ENCODE measurements at regions not wholly inside any gene's neighbourhood (a gene's known extent, or its start where the extent isn't known, plus 50 kb on each side); places are given as distances from the start of the nearest gene placed in this dataset.

GRCh38 chr4:117971403-117971802, 62.9 kb upstream of the NDST3 start:
- DNase-seq: no peak

- DNase-seq: no peak
Measured at GRCh38 chr4:117983541-117984365, 50.5 kb upstream of the NDST3 start.

- no peak for DNase-seq
Measured at GRCh38 chr4:117984366-117984680, 50.0 kb upstream of the NDST3 start.

All from NCI-H1105 (cell line).